ENCODE measurements at regions not wholly inside any gene's neighbourhood (a gene's known extent, or its start where the extent isn't known, plus 50 kb on each side); places are given as distances from the start of the nearest gene placed in this dataset.

- TF ChIP-seq CTCF (IDR thresholded peaks at IDR 0.05) (no peak), POLR2A (IDR thresholded peaks at IDR 0.05) (no peak)
Measured at GRCh38 chr14:25226214-25226613, 176.3 kb upstream of the STXBP6 start.

All from lower leg skin (tissue), 3 donors.